GM18867 (cell line): ENCODE measurements at regions not wholly inside any gene's neighbourhood (a gene's known extent, or its start where the extent isn't known, plus 50 kb on each side); places are given as distances from the start of the nearest gene placed in this dataset.
"Not testable (repeated sequence)": the region's sequence is repeated elsewhere in the genome, so short reads cannot be mapped to it uniquely, and the experiment has no call there.

Experiments
- ATAC-seq: cut with Tn5 transposase; IDR thresholded peaks from one replicate; pipeline ENCODE4 v1.9.1; 2021; ENCODE audit warnings: mild to moderate bottlenecking, moderate library complexity; ENCODE audit not compliant: unreplicated experiment

DNA sequence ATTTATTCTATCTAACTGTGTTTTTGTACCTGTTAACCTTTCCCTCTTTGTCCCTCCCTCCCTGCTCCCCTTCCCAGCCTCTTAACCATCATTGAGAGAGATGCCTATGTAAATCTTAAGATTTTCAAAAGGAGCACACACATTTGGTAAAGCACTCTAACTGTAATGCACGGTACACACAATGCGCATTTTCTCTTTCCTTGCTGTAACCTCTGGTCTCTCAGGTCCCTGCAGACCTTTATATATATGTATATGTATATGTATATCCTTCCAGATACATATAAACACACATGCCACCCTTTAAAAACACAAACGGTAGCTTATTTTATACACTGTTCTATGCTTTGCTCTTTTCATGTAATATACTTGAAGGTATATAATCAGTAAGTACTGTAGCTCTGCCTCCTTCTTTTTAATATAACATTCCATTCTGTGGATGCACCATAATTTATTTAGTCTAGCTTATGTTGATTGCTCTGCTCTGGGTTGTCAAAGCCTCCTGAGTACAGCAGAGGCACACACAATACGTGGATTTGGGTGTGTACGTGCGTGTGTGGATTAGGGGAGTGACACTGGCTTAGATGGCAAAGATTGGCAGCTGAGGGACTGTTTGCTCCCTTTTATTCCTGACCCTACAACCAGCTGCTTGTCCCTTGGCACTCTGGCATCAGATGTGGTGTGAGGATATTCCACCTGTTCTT is 118.4 kb upstream of the PTPN20 start:
- ATAC-seq, result not testable (repeated sequence)

DNA sequence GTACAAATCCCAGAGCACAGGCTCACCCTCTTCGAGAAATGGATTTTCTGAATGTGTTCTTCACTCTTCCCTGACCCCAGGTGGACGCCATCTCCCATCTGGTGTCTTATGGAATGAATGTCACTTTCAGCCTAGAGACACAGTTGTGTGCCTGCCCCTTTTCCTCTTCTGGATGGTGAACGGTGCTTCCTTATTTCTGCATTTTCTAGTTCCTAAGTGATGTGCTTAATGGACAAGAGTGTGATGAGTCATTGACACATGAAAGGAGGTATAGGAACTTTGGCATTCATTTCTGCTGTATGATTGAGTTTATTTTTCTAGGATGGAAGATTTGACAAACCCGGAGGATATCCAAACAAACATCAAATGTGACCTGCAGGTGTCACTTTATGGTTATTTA is 114.9 kb upstream of the PTPN20 start:
- ATAC-seq, result not testable (repeated sequence)

DNA sequence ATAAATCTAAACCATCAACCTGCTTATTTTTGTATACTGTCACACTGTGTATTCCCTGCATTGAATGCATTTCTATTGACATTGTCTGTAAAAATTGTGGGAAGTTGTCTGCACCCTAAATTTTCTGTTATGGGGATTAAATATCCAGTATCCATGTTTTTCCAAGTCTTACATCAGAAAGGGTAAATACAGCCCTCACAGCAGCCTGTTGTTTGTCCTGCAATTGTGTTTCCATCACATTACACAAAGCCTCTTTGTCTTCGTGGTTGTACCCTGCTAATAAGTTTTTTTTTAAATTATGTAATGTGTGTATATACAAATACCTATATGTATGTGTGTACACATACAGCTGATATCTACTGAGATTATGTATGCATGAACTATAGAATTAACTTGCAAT is 109.2 kb upstream of the PTPN20 start:
- not testable (repeated sequence) for ATAC-seq

DNA sequence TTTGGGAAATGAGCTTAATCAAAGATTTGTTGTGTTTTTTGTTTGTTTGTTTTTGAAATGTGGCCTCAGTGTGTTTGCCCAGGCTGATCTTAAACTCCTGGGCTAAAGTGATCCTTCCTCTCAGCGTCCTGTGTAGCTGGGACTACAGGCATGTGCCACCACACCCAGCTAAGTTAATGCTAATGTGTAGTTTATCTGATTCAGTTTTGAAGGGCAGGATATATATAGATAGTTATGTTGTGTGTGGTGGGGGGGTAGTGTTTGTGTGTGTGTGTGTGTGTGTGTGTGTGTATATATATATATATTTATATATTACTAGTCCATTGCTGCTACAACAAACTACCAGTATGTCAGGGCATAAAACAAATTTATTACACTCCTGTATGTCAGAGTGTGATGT is 108.1 kb upstream of the PTPN20 start:
- not testable (repeated sequence) for ATAC-seq

DNA sequence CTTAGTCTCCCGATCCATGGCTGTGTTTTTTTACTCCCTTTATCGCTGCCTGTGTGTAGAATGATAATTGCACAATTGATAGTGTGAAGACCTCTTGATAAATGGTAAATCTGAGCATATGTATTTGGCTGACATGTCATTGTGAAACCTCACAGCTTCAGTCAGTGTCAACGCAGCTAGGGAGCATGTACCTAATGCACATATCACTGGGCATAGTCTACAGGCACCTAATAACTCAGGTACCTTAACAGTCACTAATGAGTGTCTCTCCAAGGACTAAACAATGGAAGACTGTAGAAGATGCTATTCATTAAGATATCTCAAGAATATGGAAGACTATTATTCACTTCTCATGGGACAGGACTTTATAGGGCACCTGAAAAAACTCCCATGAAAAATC is 101.0 kb upstream of the PTPN20 start:
- not testable (repeated sequence) for ATAC-seq

- ATAC-seq, result not testable (repeated sequence)
Observed at GRCh38 chr10:46816126-46816525, 95.1 kb upstream of the PTPN20 start.

DNA sequence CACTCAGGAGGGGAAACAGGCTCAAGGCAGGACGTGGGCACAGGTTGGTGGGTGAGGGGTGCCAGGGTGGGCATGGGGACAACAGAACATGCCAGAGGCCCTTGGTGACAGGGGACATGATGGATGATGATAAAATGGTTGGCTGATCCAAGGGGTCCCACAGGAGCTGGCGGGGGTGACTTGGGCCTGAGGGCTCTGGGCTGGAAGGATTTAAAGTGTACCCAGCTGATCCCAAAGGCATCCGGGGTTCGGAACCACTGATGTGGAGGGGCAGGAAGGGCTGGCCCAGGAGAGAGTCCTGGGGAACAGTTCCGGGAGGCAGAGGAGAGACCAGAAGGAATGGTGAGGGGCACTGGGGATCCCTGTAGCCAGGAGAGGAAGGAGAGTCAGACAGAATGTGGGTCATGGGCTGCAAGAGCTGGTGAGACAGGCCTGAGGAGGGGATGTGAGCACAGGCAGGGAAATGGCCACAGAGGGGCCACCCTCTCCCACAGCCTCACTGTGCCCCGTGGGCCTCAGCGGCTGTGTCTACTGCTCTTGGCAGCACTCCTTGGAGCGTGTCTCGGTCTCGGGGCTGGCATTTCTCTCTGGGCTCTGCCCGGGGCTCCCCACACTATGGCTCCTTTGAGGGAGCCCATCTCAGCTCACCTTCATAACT is 70.7 kb upstream of the PTPN20 start:
- ATAC-seq, result not testable (repeated sequence)

GRCh38 chr10:46841051-46841593 is 70.1 kb upstream of the PTPN20 start:
- ATAC-seq, result not testable (repeated sequence)

- ATAC-seq, result not testable (repeated sequence)
Observed at GRCh38 chr10:46845194-46845593, 66.0 kb upstream of the PTPN20 start.

DNA sequence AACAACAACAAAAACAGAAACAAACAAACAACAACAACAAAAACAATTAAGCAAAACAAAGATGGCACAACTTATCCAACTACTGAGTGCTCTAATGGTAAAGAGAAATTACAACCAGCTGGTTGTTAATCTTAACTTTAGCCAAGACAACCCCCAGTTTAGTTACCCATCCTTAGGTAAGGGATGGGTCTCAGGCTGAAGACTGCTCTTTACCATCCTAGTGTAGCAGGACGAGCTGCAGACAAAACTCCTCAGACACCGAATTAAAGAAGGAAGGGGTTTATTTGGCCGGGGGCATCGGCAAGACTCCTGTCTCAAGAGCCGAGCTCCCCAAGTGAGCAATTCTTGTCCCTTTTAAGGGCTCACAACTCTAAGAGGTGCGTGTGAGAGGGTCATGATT is 65.6 kb upstream of the PTPN20 start:
- ATAC-seq, result not testable (repeated sequence)

- ATAC-seq, result not testable (repeated sequence)
Observed at GRCh38 chr10:46860753-46861152, 50.5 kb upstream of the PTPN20 start.
